Body of pancreas (tissue), 4 donors: ENCODE measurements at regions not wholly inside any gene's neighbourhood (a gene's known extent, or its start where the extent isn't known, plus 50 kb on each side); places are given as distances from the start of the nearest gene placed in this dataset.

Experiments
- POLR2A ChIP-seq, 3 donors: fragments of 450-650 bp; IDR thresholded peaks; one replicate each; pipeline ENCODE4 v1.6.1; 2016; ENCODE audit warnings: antibody characterized with exemption in 3 of 3, mild to moderate bottlenecking in 2 of 3
- TF ChIP-seq, protein P1 (sequence below), 7 experiments: fragments of 450-650 bp in 4 of 7; fragments of 200-600 bp in 3 of 7; sonication (generic) in 3 of 7; IDR thresholded peaks; one replicate each; pipeline ENCODE4 v1.5.1; 2016 to 2019; ENCODE audit warnings: antibody characterized with exemption in 7 of 7

DNA sequence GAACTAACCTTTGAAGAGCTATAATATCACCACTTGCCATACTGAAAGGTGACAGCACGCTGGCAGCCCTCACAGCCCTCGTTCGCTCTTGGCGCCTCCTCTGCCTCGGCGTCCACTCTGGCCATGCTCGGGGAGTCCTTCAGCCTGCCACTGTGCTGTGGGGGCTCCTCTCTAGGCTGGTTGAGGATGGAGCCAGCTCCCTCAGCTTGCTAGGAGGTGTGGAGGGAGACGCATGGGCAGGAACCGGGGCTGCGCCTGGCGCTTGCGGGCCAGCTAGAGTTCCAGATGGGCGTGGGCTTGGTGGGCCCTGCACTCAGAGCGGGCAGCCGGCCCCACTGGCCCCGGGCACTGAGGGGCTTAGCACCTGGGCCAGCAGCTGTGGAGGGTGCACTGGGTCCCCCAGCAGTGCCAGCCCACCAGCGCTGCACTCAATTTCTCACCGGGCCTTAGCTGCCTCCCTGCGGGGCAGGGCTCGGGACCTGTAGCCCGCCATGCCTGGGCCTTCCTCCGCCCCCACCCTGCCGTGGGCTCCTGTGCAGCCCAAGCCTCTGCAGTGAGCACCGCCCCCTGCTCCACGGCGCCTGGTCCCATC, 329.7 kb downstream of the LMBRD1 start:
- TF ChIP-seq, protein P1, sequence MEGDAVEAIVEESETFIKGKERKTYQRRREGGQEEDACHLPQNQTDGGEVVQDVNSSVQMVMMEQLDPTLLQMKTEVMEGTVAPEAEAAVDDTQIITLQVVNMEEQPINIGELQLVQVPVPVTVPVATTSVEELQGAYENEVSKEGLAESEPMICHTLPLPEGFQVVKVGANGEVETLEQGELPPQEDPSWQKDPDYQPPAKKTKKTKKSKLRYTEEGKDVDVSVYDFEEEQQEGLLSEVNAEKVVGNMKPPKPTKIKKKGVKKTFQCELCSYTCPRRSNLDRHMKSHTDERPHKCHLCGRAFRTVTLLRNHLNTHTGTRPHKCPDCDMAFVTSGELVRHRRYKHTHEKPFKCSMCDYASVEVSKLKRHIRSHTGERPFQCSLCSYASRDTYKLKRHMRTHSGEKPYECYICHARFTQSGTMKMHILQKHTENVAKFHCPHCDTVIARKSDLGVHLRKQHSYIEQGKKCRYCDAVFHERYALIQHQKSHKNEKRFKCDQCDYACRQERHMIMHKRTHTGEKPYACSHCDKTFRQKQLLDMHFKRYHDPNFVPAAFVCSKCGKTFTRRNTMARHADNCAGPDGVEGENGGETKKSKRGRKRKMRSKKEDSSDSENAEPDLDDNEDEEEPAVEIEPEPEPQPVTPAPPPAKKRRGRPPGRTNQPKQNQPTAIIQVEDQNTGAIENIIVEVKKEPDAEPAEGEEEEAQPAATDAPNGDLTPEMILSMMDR (IDR thresholded peaks at IDR 0.05), result no peak
- no peak for TF ChIP-seq POLR2A (IDR thresholded peaks at IDR 0.05)
